GM11168 (cell line): ENCODE measurements at regions not wholly inside any gene's neighbourhood (a gene's known extent, or its start where the extent isn't known, plus 50 kb on each side); places are given as distances from the start of the nearest gene placed in this dataset.

Experiments
- in situ Hi-C: fragments of 300-500 bp; cut with MboI; formaldehyde crosslinking; loops from one replicate; pipeline ENCODE4 v1.12.0; 2022; ENCODE audit warnings: low sequenced_read_pairs; ENCODE audit not compliant: unreplicated experiment

DNA sequence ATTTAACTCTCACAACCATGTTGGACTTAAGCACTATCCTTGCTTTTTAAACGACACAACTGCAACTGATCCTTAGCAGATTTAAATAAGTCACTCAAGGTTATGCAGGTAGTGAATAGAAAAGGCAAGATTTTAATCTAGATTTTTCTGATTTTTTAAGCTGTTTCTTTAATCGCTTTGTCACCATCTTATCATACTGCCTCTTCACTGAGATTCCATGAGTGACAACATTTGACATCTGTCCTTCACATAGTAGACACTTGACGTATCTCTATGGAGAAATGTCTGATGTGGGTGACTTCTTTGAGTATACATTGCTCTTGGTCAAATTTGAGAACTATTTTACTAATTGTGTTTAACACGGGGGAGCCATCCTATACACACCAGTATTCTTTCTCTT is 839.7 kb downstream of the GATA3 start:
- in situ Hi-C loops = no loop called here

- in situ Hi-C loops = no loop called here
These were observed 843.3 kb downstream of the GATA3 start for GRCh38 chr10:8897769-8898168.

- in situ Hi-C loops = no loop called here
These were observed 844.4 kb downstream of the GATA3 start for GRCh38 chr10:8898745-8899330.

- in situ Hi-C loops = no loop called here
These were observed 848.4 kb downstream of the GATA3 start for GRCh38 chr10:8902926-8903325.

DNA sequence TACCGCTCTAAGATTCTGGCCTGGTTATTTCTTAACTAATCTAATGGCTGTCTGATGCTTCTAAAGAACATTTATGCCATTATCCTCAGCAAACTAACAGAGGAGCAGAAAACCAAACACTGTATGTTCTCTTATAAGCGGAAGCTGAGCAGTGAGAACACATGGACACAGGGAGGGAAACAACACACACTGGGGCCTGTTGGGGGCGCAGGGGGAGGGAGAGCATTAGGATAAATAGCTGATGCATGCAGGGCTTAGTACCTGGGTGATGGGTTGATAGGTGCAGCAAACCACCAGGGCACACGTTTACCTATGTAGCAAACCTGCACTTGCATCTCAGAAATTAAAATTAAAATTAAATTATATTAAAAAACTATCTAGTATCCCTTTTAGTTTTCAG is 853.5 kb downstream of the GATA3 start:
- in situ Hi-C loops = no loop called here

- in situ Hi-C loops = no loop called here
These were observed 855.8 kb downstream of the GATA3 start for GRCh38 chr10:8910314-8910713.

DNA sequence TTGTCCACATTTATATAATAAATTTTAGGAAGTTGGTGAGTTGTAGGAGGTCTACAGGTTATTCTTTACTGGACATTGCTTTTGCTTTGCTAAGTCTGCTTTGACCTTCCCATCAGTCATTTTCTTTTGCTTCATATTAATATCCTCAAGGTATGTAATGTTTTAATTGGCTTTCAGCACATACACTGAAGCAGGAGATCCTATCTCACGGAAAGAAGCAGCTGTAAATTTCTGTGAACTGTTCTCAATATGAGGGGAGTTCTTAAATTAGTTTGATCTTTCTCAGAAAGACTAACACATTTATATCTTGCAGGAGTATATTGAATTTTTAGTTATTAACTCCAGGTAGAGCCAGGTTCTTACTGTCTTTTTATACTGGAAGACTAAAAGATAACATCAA is 856.5 kb downstream of the GATA3 start:
- in situ Hi-C loops = no loop called here

DNA sequence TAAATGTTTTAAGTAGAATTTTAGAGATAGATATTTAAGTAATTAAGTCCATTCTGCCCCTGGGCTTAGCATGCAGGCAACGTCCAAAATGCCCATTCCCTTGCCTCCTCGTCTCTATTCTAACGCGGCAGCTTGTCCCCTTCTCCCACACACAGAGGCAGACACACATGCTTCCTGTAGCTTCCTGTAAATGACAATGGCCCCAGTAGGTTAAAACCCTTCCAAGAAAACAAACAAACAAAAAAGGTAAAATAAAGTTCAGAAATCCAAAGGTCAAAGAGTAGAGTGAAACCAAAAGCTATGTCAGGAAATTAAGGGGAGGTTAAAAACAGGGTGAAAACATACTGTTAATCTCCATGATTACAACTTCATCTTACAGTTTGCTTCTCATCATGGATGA is 857.6 kb downstream of the GATA3 start:
- in situ Hi-C loops = no loop called here

DNA sequence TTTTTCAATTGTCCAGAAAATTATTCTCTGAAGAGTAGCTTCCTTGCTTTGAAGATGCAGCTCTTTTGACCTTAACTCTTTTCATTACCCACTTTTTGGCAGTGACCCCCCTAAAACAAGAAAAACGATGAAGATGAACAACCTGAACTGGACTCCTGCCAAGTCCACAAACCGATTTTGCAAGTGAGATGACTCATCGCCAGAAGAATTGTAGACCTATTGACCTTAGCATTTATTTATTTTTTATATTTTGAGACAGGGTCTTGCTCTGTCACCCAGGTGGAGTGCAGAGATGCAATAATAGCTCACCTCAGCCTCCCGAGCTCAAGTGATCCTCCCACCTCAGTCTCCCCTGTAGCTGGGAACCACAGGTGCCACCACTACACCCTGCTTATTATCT is 859.2 kb downstream of the GATA3 start:
- in situ Hi-C loops = no loop called here

- in situ Hi-C loops = no loop called here
These were observed 864.8 kb downstream of the GATA3 start for GRCh38 chr10:8919280-8919679.

GRCh38 chr10:8921568-8921967 is 867.1 kb downstream of the GATA3 start:
- in situ Hi-C loops = no loop called here

DNA sequence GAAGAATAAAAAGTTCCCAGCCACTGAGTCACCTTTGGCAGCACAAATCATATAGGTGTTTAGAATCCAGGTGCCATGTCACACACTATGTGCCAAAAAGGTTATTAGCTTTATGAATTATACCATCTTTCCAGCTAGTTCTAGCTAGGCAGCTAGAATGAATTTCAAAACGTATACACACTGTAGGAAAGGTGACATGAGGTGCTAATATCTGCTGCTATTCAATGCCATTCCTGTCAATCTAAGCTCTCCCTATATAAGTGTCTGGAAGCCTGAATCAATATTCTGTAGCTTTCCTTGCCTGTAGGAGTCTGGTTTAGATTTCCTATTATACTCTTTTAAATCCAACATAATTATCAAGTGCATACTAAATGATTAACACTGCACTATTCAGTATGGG is 868.6 kb downstream of the GATA3 start:
- in situ Hi-C loops = no loop called here

- in situ Hi-C loops = no loop called here
These were observed 873.2 kb downstream of the GATA3 start for GRCh38 chr10:8927705-8928104.

GRCh38 chr10:8946451-8946850 is 892.0 kb downstream of the GATA3 start:
- in situ Hi-C loops = no loop called here

GRCh38 chr10:8950978-8951377 is 896.5 kb downstream of the GATA3 start:
- in situ Hi-C loops = no loop called here

DNA sequence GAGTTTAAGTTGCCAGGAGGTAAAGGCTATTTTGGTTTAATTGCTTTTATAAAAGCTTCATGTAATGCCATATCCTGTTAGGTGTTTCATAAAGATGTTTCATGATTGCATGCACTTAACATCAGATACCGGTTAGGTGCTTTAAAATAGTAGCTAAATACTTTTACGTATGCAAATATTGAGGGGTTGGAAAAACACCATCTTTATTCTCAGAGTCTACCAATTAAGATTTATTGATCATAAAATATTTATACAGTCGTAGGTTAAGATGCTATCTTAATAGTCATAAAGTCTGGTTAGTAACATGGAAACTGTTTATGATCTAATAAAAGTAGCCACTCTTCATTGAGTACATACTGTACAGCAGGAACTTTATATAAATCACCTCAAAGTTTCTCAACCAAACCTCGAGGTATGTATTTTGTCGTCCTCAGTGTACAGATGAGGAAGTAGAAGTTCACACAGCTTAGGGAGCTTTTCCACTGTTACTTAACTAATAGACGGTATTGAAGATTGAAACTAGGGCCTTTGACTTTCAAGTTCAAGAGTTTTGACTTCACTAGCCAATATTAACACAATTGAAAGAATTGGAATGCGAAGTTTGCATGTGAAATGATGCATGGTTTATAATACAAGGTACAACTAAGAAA is 897.1 kb downstream of the GATA3 start:
- in situ Hi-C loops = no loop called here

- in situ Hi-C loops = no loop called here
These were observed 901.9 kb downstream of the GATA3 start for GRCh38 chr10:8956400-8956799.

DNA sequence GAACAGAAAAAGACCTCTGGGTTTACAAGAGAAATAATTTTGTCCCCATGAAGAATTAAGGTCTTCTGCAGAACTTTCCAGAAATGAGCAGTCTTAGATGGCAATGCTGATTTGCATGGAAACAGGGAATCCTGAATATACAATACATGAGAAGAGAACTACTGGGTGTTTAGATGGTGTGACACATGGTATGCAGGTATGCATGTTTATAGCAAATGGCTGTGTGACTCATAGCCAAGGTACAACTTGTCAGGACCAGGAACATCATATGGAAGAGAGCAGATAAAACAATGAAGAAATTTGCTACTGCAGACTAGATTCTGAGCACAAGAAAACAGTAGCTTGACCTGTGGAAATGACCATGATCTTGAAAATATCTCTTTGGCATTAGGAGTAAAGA is 907.8 kb downstream of the GATA3 start:
- in situ Hi-C loops = no loop called here

DNA sequence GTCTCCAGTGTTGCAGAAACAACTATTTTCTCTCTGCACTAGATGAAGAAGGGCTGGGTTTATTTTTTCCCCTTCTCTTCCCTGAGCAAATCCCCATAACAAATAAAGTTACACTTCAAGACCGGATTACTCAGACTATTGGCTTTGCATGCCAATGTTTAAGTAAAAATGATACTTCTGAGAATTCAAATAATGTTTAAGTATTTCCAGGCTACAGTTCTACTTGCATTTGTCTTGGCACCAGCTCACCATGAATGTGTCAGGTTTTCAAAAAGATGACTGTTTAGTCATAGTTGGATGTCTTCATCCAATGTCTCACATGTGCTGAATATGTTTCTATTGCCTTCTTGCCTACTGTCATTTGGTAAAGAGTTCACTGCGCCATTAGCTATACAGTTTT is 912.6 kb downstream of the GATA3 start:
- in situ Hi-C loops = no loop called here

- in situ Hi-C loops = no loop called here
These were observed 915.4 kb downstream of the GATA3 start for GRCh38 chr10:8969853-8970252.

- in situ Hi-C loops = no loop called here
These were observed 921.0 kb downstream of the GATA3 start for GRCh38 chr10:8975535-8975934.

DNA sequence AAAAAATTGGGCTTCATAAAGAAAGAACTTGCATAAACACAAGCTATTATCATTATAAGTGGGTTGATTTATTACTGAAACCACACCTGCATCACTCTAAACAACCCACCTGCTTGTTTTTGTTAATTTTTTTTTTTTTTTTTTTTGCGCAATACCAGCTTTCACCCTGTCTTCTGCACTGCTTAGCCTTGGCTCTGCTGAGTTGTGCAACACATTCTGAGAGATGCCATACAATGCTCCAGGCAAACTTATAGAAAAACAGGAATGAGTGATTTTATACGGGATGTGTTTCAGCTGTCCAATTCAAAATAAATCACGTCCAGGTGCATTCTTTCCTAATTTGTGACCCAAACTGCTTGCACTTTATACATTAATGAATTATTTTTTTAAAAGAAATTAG is 923.6 kb downstream of the GATA3 start:
- in situ Hi-C loops = no loop called here
